ENCODE measurements at regions not wholly inside any gene's neighbourhood (a gene's known extent, or its start where the extent isn't known, plus 50 kb on each side); places are given as distances from the start of the nearest gene placed in this dataset.

- Mint-ChIP-seq H3K27ac (no peak overlapping the region), H3K36me3 (no peaks in the 10 kb centered on the region), H3K27me3 (no peaks in the 10 kb centered on the region), H3K9me3 (no peaks in the 10 kb centered on the region), H3K4me3 (no peak overlapping the region), H3K4me1 (ENCODE audit: unreplicated experiment) (peaks cover 5% of the 10 kb centered on the region)
- no peak for DNase-seq (ENCODE audit: extremely low spot score, unreplicated experiment)
- TF ChIP-seq, protein P1, sequence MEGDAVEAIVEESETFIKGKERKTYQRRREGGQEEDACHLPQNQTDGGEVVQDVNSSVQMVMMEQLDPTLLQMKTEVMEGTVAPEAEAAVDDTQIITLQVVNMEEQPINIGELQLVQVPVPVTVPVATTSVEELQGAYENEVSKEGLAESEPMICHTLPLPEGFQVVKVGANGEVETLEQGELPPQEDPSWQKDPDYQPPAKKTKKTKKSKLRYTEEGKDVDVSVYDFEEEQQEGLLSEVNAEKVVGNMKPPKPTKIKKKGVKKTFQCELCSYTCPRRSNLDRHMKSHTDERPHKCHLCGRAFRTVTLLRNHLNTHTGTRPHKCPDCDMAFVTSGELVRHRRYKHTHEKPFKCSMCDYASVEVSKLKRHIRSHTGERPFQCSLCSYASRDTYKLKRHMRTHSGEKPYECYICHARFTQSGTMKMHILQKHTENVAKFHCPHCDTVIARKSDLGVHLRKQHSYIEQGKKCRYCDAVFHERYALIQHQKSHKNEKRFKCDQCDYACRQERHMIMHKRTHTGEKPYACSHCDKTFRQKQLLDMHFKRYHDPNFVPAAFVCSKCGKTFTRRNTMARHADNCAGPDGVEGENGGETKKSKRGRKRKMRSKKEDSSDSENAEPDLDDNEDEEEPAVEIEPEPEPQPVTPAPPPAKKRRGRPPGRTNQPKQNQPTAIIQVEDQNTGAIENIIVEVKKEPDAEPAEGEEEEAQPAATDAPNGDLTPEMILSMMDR (conservative IDR thresholded peaks at IDR 0.05): no peak
Measured at GRCh38 chrX:95330292-95330691, 1354.3 kb upstream of the DIAPH2 start.

- TF ChIP-seq, protein P1 (conservative IDR thresholded peaks at IDR 0.05): no peak
- Mint-ChIP-seq H3K27me3 (no peaks in the 10 kb centered on the region), H3K4me3 (no peak overlapping the region), H3K4me1 (ENCODE audit: unreplicated experiment) (peaks cover 5% of the 10 kb centered on the region), H3K36me3 (no peaks in the 10 kb centered on the region), H3K9me3 (no peaks in the 10 kb centered on the region), H3K27ac (no peak overlapping the region)
- DNase-seq (ENCODE audit: extremely low spot score, unreplicated experiment): no peak
Measured at GRCh38 chrX:95332530-95332929, 1352.1 kb upstream of the DIAPH2 start.

- H3K27ac Mint-ChIP-seq: no peak overlapping the region
- H3K9me3 Mint-ChIP-seq: no peaks in the 10 kb centered on the region
- H3K36me3 Mint-ChIP-seq: no peaks in the 10 kb centered on the region
- no peak for DNase-seq (ENCODE audit: extremely low spot score, unreplicated experiment)
- H3K4me3 Mint-ChIP-seq: no peak overlapping the region
- TF ChIP-seq, protein P1 (conservative IDR thresholded peaks at IDR 0.05): peak; percentile 75
- H3K27me3 Mint-ChIP-seq: no peaks in the 10 kb centered on the region
- H3K4me1 Mint-ChIP-seq (ENCODE audit: unreplicated experiment): no peaks in the 10 kb centered on the region
Measured at GRCh38 chrX:95346856-95347255, 1337.8 kb upstream of the DIAPH2 start.

DNA sequence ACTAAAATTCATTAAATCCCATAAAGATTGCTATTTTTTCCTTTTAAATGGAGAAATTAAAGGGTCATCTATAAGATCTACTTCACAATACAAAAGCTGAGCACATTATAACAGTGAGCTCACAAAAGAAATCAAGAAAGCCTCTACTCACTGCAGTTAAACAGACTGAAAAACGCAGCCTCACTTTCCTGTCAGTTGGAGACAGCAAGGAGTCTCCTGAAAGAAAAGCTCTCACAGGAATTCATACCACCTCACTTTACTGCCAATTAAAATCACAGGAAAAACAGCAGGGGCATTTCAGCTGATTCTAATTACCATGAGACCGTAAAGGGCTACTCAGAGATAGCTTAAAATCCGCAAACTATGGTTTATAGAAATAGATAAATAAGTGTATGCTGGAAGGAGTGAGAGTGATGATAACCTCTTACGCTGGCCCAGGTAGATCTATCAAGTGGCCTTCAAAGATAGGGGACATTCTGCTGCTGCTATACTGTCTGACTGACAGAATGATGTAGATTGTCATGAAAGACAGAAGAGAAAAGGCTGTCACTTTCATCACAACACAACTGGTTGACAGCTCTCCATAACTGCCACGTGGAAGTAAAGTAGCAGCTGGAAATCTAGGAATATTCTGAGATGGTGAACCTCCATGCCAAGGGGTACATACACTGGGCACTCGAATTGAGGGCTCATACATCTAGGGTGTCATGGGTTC lies 1333.7 kb upstream of the DIAPH2 start:
- Mint-ChIP-seq H3K4me1 (ENCODE audit: unreplicated experiment) (no peaks in the 10 kb centered on the region), H3K27ac (no peak overlapping the region), H3K27me3 (no peaks in the 10 kb centered on the region), H3K9me3 (no peaks in the 10 kb centered on the region), H3K4me3 (no peak overlapping the region), H3K36me3 (no peaks in the 10 kb centered on the region)
- DNase-seq (ENCODE audit: extremely low spot score, unreplicated experiment): no peak
- TF ChIP-seq, protein P1 (conservative IDR thresholded peaks at IDR 0.05): no peak

DNA sequence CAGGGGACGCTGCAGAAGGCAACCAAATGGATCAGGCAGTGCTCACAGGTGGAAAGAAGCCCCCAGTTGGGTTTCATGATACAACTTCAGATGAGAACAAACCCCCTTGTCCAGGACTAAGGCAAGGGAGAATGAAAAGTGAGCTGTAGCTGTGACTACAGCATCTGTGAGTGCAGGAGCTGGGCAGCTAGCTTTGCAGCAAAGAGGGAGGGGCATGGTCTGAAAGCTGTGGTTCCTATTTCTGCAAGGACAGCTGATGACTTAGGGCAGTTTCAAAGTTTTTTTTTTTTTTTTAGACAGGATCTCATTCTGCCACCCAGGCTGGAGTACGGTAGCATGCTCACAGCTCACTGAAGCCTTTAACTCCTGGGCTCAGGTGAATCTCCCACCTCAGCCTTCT lies 1317.4 kb upstream of the DIAPH2 start:
- no peaks in the 10 kb centered on the region for H3K36me3 Mint-ChIP-seq
- no peaks in the 10 kb centered on the region for H3K27me3 Mint-ChIP-seq
- H3K4me1 Mint-ChIP-seq (ENCODE audit: unreplicated experiment): no peaks in the 10 kb centered on the region
- DNase-seq (ENCODE audit: extremely low spot score, unreplicated experiment): no peak
- TF ChIP-seq, protein P1 (conservative IDR thresholded peaks at IDR 0.05): no peak
- no peak overlapping the region for H3K27ac Mint-ChIP-seq
- no peak overlapping the region for H3K4me3 Mint-ChIP-seq
- no peaks in the 10 kb centered on the region for H3K9me3 Mint-ChIP-seq
